A673 (cell line): ENCODE measurements at regions not wholly inside any gene's neighbourhood (a gene's known extent, or its start where the extent isn't known, plus 50 kb on each side); places are given as distances from the start of the nearest gene placed in this dataset.

ENCODE experiments used
- BruUV-seq: library from RNA; stranded (reverse); fragments of 400-500 nt; replicated peaks from 2 replicates; lab custom pipeline; 2021; lab: Mats Ljungman, UMichigan
- CTCF ChIA-PET: fragments of 300-600 bp; sonication (Branson Sonifier 250); formaldehyde crosslinking; loops from one replicate; lab custom pipeline; 2022; ENCODE audit warnings: antibody characterized with exemption; lab: Charles Lee
- POLR2A ChIA-PET: fragments of 300-600 bp; sonication (Branson Sonifier 250); formaldehyde crosslinking; loops from one replicate; lab custom pipeline; 2022; ENCODE audit warnings: antibody characterized with exemption; ENCODE audit not compliant: low non-redundant PET; lab: Charles Lee
- DNase-seq: peaks from one replicate; pipeline ENCODE4 v3.0.0-alpha.2; 2015; ENCODE audit warnings: low spot score
- H3K27ac ChIP-seq: fragments of 200-600 bp; sonication (generic); 2 replicates; pipeline ENCODE4 v1.5.1; 2016; ENCODE audit warnings: mixed run types, low read depth, mild to moderate bottlenecking, mixed read lengths, antibody characterized with exemption, low read length; ENCODE audit not compliant: poor library complexity, severe bottlenecking
- H3K27me3 ChIP-seq: fragments of 200-600 bp; sonication (generic); replicated peaks from 2 replicates; pipeline ENCODE4 v1.6.1; 2017; ENCODE audit warnings: mixed run types, low read depth, mild to moderate bottlenecking, mixed read lengths, antibody characterized with exemption, low read length; ENCODE audit not compliant: insufficient read depth, poor library complexity
- H3K36me3 ChIP-seq: fragments of 200-600 bp; sonication (generic); 2 replicates; pipeline ENCODE4 v1.6.1; 2016; ENCODE audit warnings: mixed run types, mild to moderate bottlenecking, mixed read lengths, antibody characterized with exemption, low read length; ENCODE audit not compliant: insufficient read depth, poor library complexity, severe bottlenecking
- H3K4me1 ChIP-seq: fragments of 200-600 bp; sonication (generic); 2 replicates; pipeline ENCODE4 v1.6.1; 2017; ENCODE audit warnings: mixed run types, mild to moderate bottlenecking, mixed read lengths, antibody characterized with exemption, low read length; ENCODE audit not compliant: insufficient read depth, poor library complexity, severe bottlenecking
- H3K4me3 ChIP-seq: fragments of 200-600 bp; sonication (generic); 2 replicates; pipeline ENCODE4 v1.5.1; 2016; ENCODE audit warnings: low read depth, mixed run types, mild to moderate bottlenecking, mixed read lengths, low read length; ENCODE audit not compliant: poor library complexity, severe bottlenecking
- H3K9me3 ChIP-seq: fragments of 200-600 bp; sonication (generic); 2 replicates; pipeline ENCODE4 v1.6.1; 2016; ENCODE audit warnings: mixed run types, low read depth, mild to moderate bottlenecking, mixed read lengths, antibody characterized with exemption, low read length; ENCODE audit not compliant: poor library complexity, severe bottlenecking
- EZH2 ChIP-seq: fragments of 200-600 bp; sonication (generic); IDR thresholded peaks from 2 replicates; pipeline ENCODE4 v1.6.1; 2017; ENCODE audit warnings: borderline replicate concordance, low read depth, mild to moderate bottlenecking, mixed read lengths, antibody characterized with exemption, low read length; ENCODE audit not compliant: poor library complexity, severe bottlenecking
- intact Hi-C: fragments of 100-400 bp; cut with micrococcal nuclease; formaldehyde crosslinking; loops from one replicate; pipeline ENCODE4 v1.10.0; 2022; ENCODE audit not compliant: unreplicated experiment
- TF ChIP-seq, protein P1 (sequence below): fragments of 300-800, 200-600 bp; sonication (generic); conservative IDR thresholded peaks from 2 replicates; pipeline ENCODE4 v1.5.1; 2017; ENCODE audit warnings: low read depth, mild to moderate bottlenecking, antibody characterized with exemption, low read length, moderate library complexity, mixed read lengths

DNA sequence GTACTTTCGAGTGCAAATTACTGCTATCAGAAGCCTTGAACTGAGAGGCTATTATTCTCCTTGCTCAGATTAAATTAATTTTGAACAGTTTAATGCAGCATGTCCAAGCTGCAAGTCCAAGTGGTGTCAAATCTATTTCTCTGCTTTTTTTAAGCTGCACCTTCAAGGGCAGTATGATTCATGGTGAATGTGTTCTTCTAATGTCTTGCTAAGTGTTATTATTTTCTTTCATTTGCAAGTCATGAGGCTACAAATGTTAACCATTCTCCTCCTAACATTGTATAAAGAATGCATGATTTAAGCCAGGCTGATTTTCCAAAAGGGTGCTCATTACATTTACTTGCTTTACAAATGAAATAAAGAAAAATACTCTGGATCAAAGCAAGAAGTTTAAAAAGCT, 200.4 kb downstream of the TEX13C start:
- no peak overlapping the region for H3K27ac ChIP-seq
- H3K4me1 ChIP-seq = no peaks in the 10 kb centered on the region
- no peaks in the 10 kb centered on the region for H3K36me3 ChIP-seq
- POLR2A ChIA-PET = no interaction called here
- intact Hi-C loops = no loop called here
- H3K4me3 ChIP-seq = no peak overlapping the region
- CTCF ChIA-PET = no interaction called here
- TF ChIP-seq EZH2 = no peak
- TF ChIP-seq, protein P1, sequence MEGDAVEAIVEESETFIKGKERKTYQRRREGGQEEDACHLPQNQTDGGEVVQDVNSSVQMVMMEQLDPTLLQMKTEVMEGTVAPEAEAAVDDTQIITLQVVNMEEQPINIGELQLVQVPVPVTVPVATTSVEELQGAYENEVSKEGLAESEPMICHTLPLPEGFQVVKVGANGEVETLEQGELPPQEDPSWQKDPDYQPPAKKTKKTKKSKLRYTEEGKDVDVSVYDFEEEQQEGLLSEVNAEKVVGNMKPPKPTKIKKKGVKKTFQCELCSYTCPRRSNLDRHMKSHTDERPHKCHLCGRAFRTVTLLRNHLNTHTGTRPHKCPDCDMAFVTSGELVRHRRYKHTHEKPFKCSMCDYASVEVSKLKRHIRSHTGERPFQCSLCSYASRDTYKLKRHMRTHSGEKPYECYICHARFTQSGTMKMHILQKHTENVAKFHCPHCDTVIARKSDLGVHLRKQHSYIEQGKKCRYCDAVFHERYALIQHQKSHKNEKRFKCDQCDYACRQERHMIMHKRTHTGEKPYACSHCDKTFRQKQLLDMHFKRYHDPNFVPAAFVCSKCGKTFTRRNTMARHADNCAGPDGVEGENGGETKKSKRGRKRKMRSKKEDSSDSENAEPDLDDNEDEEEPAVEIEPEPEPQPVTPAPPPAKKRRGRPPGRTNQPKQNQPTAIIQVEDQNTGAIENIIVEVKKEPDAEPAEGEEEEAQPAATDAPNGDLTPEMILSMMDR = no peak
- H3K27me3 ChIP-seq = no peaks in the 10 kb centered on the region
- DNase-seq = no peak
- no peaks in the 10 kb centered on the region for H3K9me3 ChIP-seq
- no TSS peak for BruUV-seq

DNA sequence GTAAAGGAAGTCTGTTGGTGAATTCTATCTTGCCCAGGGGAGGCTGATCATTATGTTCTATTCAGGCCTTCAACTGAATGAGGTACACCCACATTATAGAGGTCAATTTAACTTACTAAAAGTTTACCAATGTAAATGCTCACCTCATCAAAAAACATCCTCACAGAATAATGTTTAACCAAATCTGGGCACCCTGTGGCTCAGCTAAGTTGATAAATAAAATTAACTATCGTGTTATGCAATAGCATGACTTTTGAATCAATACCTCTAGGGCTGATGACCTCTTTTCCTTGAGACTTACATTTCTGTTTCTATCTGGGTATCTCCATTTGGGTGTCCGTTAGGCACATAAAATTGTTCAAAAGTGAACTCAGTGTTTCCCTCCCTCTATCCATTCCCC, 203.1 kb downstream of the TEX13C start:
- no TSS peak for BruUV-seq
- CTCF ChIA-PET = no interaction called here

DNA sequence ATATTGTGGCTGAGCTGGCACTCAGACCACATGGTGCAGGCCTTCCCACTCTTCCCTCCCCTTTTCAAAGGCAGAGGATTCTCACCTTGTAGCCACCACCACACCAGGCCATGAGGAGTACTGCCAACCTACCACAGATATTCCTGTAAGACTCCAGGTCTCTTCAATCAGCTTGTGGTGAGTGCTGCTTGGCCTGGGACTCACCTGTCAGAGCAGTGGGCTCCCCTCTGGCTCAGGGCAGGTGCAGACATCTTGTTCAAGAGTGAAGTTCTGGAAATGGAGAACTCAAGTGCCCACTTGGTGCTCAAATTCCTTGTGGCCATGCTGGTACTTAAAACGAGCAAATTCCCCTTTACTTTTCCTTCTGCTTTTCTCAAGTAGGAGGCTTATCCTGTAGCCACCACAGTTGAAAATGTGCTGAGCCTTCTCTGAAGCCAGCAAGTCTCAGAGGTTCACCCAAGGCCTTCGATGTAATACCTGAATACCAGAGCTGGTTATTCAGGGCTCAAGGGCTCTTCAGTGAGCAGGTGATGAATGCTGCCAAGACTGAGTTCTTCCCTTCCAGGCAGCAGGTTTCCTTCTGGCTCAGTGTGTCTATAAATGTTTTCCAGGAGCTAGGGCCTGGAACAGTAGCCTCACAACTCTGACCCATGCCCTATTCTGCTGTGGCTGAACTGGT, 212.9 kb downstream of the TEX13C start:
- no peak for TF ChIP-seq EZH2
- TF ChIP-seq, protein P1 = no peak
- no peaks in the 10 kb centered on the region for H3K36me3 ChIP-seq
- H3K4me1 ChIP-seq = no peaks in the 10 kb centered on the region
- H3K9me3 ChIP-seq = no peaks in the 10 kb centered on the region
- no peaks in the 10 kb centered on the region for H3K27me3 ChIP-seq
- ChIA-PET CTCF (no interaction called here), POLR2A (no interaction called here)
- H3K27ac ChIP-seq = no peak overlapping the region
- BruUV-seq = no TSS peak
- H3K4me3 ChIP-seq = no peak overlapping the region
- DNase-seq = no peak
- intact Hi-C loops = no loop called here

More for the DNA sequence above, 203.1 kb downstream of the TEX13C start:
- Histone ChIP-seq H3K4me1 (no peaks in the 10 kb centered on the region), H3K4me3 (no peak overlapping the region), H3K36me3 (no peaks in the 10 kb centered on the region), H3K9me3 (no peaks in the 10 kb centered on the region), H3K27me3 (no peaks in the 10 kb centered on the region), H3K27ac (no peak overlapping the region)
- TF ChIP-seq, protein P1 = no peak
- no peak for TF ChIP-seq EZH2
- DNase-seq = no peak
- intact Hi-C loops = no loop called here
- POLR2A ChIA-PET = no interaction called here
